22Rv1 (cell line): ENCODE measurements at regions not wholly inside any gene's neighbourhood (a gene's known extent, or its start where the extent isn't known, plus 50 kb on each side); places are given as distances from the start of the nearest gene placed in this dataset.

Experiments
- ZFX ChIP-seq: fragments of 450-650 bp; IDR thresholded peaks from 2 replicates; pipeline ENCODE4 v1.6.1; 2017; ENCODE audit warnings: antibody characterized with exemption, borderline replicate concordance
- TF ChIP-seq, protein P1 (sequence below): fragments of 450-650 bp; IDR thresholded peaks from 2 replicates; pipeline ENCODE4 v1.5.1; 2017; ENCODE audit warnings: mild to moderate bottlenecking

DNA sequence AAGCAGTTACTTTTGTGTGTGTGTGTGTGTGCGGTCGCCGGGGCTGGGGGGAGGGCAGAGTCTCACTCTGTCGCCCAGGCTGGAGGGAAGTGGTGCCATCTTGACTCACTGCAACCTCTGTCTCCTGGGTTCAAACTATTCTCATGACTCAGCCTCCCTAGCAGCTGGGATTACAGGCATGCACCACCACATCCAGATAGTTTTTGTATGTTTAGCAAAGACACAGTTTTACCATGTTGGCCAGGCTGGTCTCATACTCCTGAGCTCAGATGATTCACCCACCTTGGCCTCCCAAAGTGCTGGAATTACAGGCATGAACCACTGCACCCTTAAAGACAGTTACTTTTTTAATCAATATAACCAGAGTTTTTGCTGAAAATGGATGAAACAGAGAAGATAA is 207.0 kb downstream of the PTPRC start:
- TF ChIP-seq, protein P1, sequence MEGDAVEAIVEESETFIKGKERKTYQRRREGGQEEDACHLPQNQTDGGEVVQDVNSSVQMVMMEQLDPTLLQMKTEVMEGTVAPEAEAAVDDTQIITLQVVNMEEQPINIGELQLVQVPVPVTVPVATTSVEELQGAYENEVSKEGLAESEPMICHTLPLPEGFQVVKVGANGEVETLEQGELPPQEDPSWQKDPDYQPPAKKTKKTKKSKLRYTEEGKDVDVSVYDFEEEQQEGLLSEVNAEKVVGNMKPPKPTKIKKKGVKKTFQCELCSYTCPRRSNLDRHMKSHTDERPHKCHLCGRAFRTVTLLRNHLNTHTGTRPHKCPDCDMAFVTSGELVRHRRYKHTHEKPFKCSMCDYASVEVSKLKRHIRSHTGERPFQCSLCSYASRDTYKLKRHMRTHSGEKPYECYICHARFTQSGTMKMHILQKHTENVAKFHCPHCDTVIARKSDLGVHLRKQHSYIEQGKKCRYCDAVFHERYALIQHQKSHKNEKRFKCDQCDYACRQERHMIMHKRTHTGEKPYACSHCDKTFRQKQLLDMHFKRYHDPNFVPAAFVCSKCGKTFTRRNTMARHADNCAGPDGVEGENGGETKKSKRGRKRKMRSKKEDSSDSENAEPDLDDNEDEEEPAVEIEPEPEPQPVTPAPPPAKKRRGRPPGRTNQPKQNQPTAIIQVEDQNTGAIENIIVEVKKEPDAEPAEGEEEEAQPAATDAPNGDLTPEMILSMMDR = no peak
- TF ChIP-seq ZFX = no peak
